SK-N-MC (cell line): ENCODE measurements at regions not wholly inside any gene's neighbourhood (a gene's known extent, or its start where the extent isn't known, plus 50 kb on each side); places are given as distances from the start of the nearest gene placed in this dataset.

Experiments
- EZH2 ChIP-seq: fragments of 200-600 bp; sonication (generic); IDR thresholded peaks from one replicate; pipeline ENCODE4 v1.6.1; 2017; ENCODE audit warnings: antibody characterized with exemption
- FOXP2 ChIP-seq: optimal IDR thresholded peaks from 2 replicates; pipeline ENCODE3; 2011; ENCODE audit warnings: mild to moderate bottlenecking, moderate library complexity; ENCODE audit not compliant: insufficient read depth; ENCODE audit errors: extremely low read length, control extremely low read depth
- POLR2AphosphoS5 ChIP-seq: IDR thresholded peaks from 2 replicates; pipeline ENCODE4 v1.6.1; 2012; ENCODE audit warnings: mild to moderate bottlenecking, low read depth, low read length, borderline replicate concordance

DNA sequence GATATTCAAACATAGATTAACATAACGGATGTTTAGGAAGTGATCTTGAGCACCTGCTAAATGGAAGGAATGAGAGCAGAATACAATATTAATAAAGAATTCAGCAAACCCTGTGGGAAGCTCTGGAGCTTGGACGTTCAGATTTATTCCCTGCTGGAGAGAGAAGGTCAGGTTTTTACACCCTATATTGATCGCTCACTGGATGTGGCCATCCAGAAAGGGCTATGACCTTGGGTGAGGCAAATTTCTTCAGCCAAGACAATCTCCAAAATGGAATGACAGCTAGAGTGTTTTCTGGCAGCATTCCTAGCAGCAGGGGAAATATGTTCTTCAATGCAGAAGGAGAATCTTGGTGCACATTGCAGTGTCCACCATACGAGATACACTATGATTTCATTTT is 288.3 kb downstream of the IRS1 start:
- TF ChIP-seq EZH2 (no peak), POLR2AphosphoS5 (no peak), FOXP2 (no peak)
